DOHH2 (cell line): ENCODE measurements at regions not wholly inside any gene's neighbourhood (a gene's known extent, or its start where the extent isn't known, plus 50 kb on each side); places are given as distances from the start of the nearest gene placed in this dataset.

Experiments used
- H3F3A ChIP-seq: fragments of 200-600 bp; sonication (generic), shearing (Covaris generic); 2 replicates; pipeline ENCODE4 v1.6.0; 2016; ENCODE audit warnings: antibody characterized with exemption, mild to moderate bottlenecking; ENCODE audit not compliant: control insufficient read depth, insufficient read depth
- H3K27ac ChIP-seq: fragments of 200-600 bp; sonication (generic); 2 replicates; pipeline ENCODE4 v1.5.1; 2014; ENCODE audit warnings: low read depth, mild to moderate bottlenecking, low read length, moderate library complexity
- H3K27me3 ChIP-seq: fragments of 200-600 bp; sonication (generic); 2 replicates; pipeline ENCODE4 v1.6.1; 2014; ENCODE audit warnings: mild to moderate bottlenecking, low read length, mixed read lengths; ENCODE audit not compliant: control insufficient read depth
- H3K36me3 ChIP-seq: fragments of 200-600 bp; sonication (generic); 2 replicates; pipeline ENCODE4 v1.6.1; 2014; ENCODE audit warnings: mild to moderate bottlenecking, low read length, moderate library complexity, mixed read lengths; ENCODE audit not compliant: control insufficient read depth
- H3K4me1 ChIP-seq: fragments of 200-600 bp; sonication (generic); 2 replicates; pipeline ENCODE4 v1.6.1; 2014; ENCODE audit warnings: mild to moderate bottlenecking, low read length, mixed read lengths; ENCODE audit not compliant: control insufficient read depth
- H3K4me2 ChIP-seq: fragments of 200-600 bp; sonication (generic); 2 replicates; pipeline ENCODE4 v1.6.0; 2014; ENCODE audit warnings: mild to moderate bottlenecking, low read length, moderate library complexity
- H3K4me3 ChIP-seq: fragments of 200-600 bp; sonication (generic); 2 replicates; pipeline ENCODE4 v1.5.1; 2014; ENCODE audit warnings: mild to moderate bottlenecking, low read length, mixed read lengths
- H3K79me2 ChIP-seq: fragments of 200-600 bp; sonication (generic); 2 replicates; pipeline ENCODE4 v1.6.1; 2014; ENCODE audit warnings: mild to moderate bottlenecking, low read length, mixed read lengths; ENCODE audit not compliant: control insufficient read depth
- H3K9me2 ChIP-seq: fragments of 200-600 bp; sonication (generic); replicated peaks from 2 replicates; pipeline ENCODE4 v1.6.1; 2014; ENCODE audit warnings: mild to moderate bottlenecking, low read length, mixed read lengths; ENCODE audit not compliant: control insufficient read depth
- H3K9me3 ChIP-seq: fragments of 200-600 bp; sonication (generic); 2 replicates; pipeline ENCODE4 v1.6.1; 2014; ENCODE audit warnings: antibody characterized with exemption, low read length, mixed read lengths; ENCODE audit not compliant: control insufficient read depth, insufficient read depth
- H4K20me1 ChIP-seq: fragments of 200-600 bp; sonication (generic); 2 replicates; pipeline ENCODE4 v1.6.0; 2014; ENCODE audit warnings: low read depth, mild to moderate bottlenecking, antibody characterized with exemption, low read length, moderate library complexity; ENCODE audit not compliant: control insufficient read depth, insufficient read depth
- CTCF ChIP-seq: fragments of 200-600 bp; sonication (generic); IDR thresholded peaks from one replicate; pipeline ENCODE4 v1.5.1; 2014; ENCODE audit warnings: antibody characterized with exemption, mild to moderate bottlenecking, low read depth, low read length; ENCODE audit not compliant: poor library complexity, severe bottlenecking
- EZH2phosphoT487 ChIP-seq: fragments of 200-600 bp; sonication (generic); IDR thresholded peaks from 2 replicates; pipeline ENCODE4 v1.6.1; 2017; ENCODE audit warnings: borderline replicate concordance, mild to moderate bottlenecking, antibody characterized with exemption, low read length, moderate library complexity, mixed read lengths

- no peak overlapping the region for H3K4me2 ChIP-seq
- no peak overlapping the region for H3K27ac ChIP-seq
- H3K27me3 ChIP-seq, result no peaks in the 10 kb centered on the region
- H4K20me1 ChIP-seq, result no peaks in the 10 kb centered on the region
- no peaks in the 10 kb centered on the region for H3K9me2 ChIP-seq
- H3K4me1 ChIP-seq, result no peaks in the 10 kb centered on the region
- no peak overlapping the region for H3K4me3 ChIP-seq
- H3K9me3 ChIP-seq, result no peaks in the 10 kb centered on the region
- H3F3A ChIP-seq, result no peaks in the 10 kb centered on the region
- H3K79me2 ChIP-seq, result no peaks in the 10 kb centered on the region
- H3K36me3 ChIP-seq, result no peaks in the 10 kb centered on the region
- no peak for TF ChIP-seq CTCF
- TF ChIP-seq EZH2phosphoT487, result no peak
These were observed 165.5 kb upstream of the SMIM30 start for GRCh38 chr7:113283861-113284260.

GRCh38 chr7:113282875-113283274 is 164.5 kb upstream of the SMIM30 start:
- Histone ChIP-seq H3F3A (no peaks in the 10 kb centered on the region), H3K4me2 (no peak overlapping the region), H3K27ac (no peak overlapping the region), H3K9me2 (no peaks in the 10 kb centered on the region), H3K36me3 (no peaks in the 10 kb centered on the region), H3K79me2 (no peaks in the 10 kb centered on the region), H3K4me3 (no peak overlapping the region), H3K27me3 (no peaks in the 10 kb centered on the region), H3K9me3 (no peaks in the 10 kb centered on the region), H4K20me1 (no peaks in the 10 kb centered on the region), H3K4me1 (no peaks in the 10 kb centered on the region)
- TF ChIP-seq CTCF (no peak), EZH2phosphoT487 (no peak)

GRCh38 chr7:113281223-113281622 is 162.9 kb upstream of the SMIM30 start:
- Histone ChIP-seq H3K9me3 (no peaks in the 10 kb centered on the region), H3K79me2 (no peaks in the 10 kb centered on the region), H4K20me1 (no peaks in the 10 kb centered on the region), H3K9me2 (no peaks in the 10 kb centered on the region), H3K4me1 (no peaks in the 10 kb centered on the region), H3K27ac (no peak overlapping the region), H3K4me2 (no peak overlapping the region), H3K27me3 (no peaks in the 10 kb centered on the region), H3K4me3 (no peak overlapping the region), H3F3A (no peaks in the 10 kb centered on the region), H3K36me3 (no peaks in the 10 kb centered on the region)
- TF ChIP-seq CTCF, result no peak
- no peak for TF ChIP-seq EZH2phosphoT487

- H3K9me3 ChIP-seq, result no peaks in the 10 kb centered on the region; the same call in 1 of the 2 replicates
- no peaks in the 10 kb centered on the region for H3K4me1 ChIP-seq
- no peak overlapping the region for H3K4me2 ChIP-seq
- H3F3A ChIP-seq, result no peaks in the 10 kb centered on the region
- H3K27ac ChIP-seq, result no peak overlapping the region
- no peaks in the 10 kb centered on the region for H3K9me2 ChIP-seq
- H3K27me3 ChIP-seq, result no peaks in the 10 kb centered on the region
- no peak overlapping the region for H3K4me3 ChIP-seq
- H3K36me3 ChIP-seq, result no peaks in the 10 kb centered on the region
- no peak for TF ChIP-seq EZH2phosphoT487
- no peak for TF ChIP-seq CTCF
- H4K20me1 ChIP-seq, result no peaks in the 10 kb centered on the region
- no peaks in the 10 kb centered on the region for H3K79me2 ChIP-seq
These were observed 160.9 kb upstream of the SMIM30 start for GRCh38 chr7:113279256-113279655.
